ENCODE measurements at regions not wholly inside any gene's neighbourhood (a gene's known extent, or its start where the extent isn't known, plus 50 kb on each side); places are given as distances from the start of the nearest gene placed in this dataset.

GRCh38 chr13:44280456-44280855 is 93.2 kb upstream of the SERP2 start:
- TF ChIP-seq ZNF350 (tag by site-specific recombination; IDR thresholded peaks at IDR 0.05) (no peak), PRDM10 (tag by site-specific recombination; IDR thresholded peaks at IDR 0.05) (no peak), ZBTB20 (tag by site-specific recombination; IDR thresholded peaks at IDR 0.05) (no peak), CTCF (tag by site-specific recombination; IDR thresholded peaks at IDR 0.05) (no peak)
